ENCODE measurements at regions not wholly inside any gene's neighbourhood (a gene's known extent, or its start where the extent isn't known, plus 50 kb on each side); places are given as distances from the start of the nearest gene placed in this dataset. TPM values are rescaled to one million over a fixed set of nuclear protein-coding genes. Genes with fewer than 3 reads are reported as not detected.

Small RNAs in the stretch of these regions (microRNA-seq; reads per million reads assigned to microRNA genes)
- not detected for gene RNA5SP76 (ENCODE audit: insufficient read depth, insufficient read length)

Small RNAs in the stretch of these regions (small RNA-seq; reads per million reads assigned to genes)
- gene RNA5SP76: 0 to 1.1 (median 0) reads per million in 5 experiments
